Activated T-helper 1 cell treated with anti-CD3 and anti-CD28 coated beads, Interleukin-12 subunit alpha, Interleukin-12 subunit beta, Interleukin-2, Interleukin-4 antibody, amounts not matched to agents 30 ng/mL and 10 ng/mL and 1 ng/mL, durations not matched to agents 14 hours and 24 hours and 36 hours (primary cell): ENCODE measurements at regions not wholly inside any gene's neighbourhood (a gene's known extent, or its start where the extent isn't known, plus 50 kb on each side); places are given as distances from the start of the nearest gene placed in this dataset.

ENCODE experiments used
- DNase-seq: peaks from one replicate; pipeline ENCODE4 v3.0.0; 2021; ENCODE audit warnings: low spot score
- H3K27ac Mint-ChIP-seq: one replicate; pipeline ENCODE4 v1.8.0; 2021; ENCODE audit warnings: mild to moderate bottlenecking, mixed read lengths
- H3K27me3 Mint-ChIP-seq: one replicate; pipeline ENCODE4 v1.8.0; 2022; ENCODE audit warnings: mild to moderate bottlenecking, moderate library complexity, mixed read lengths; ENCODE audit not compliant: insufficient read depth
- H3K36me3 Mint-ChIP-seq: one replicate; pipeline ENCODE4 v1.8.0; 2021; ENCODE audit warnings: low read depth, mixed read lengths
- H3K4me1 Mint-ChIP-seq: one replicate; pipeline ENCODE4 v1.8.0; 2021; ENCODE audit warnings: low read depth, mixed read lengths
- H3K4me3 Mint-ChIP-seq: one replicate; pipeline ENCODE4 v1.8.0; 2021; ENCODE audit warnings: mild to moderate bottlenecking, moderate library complexity, mixed read lengths
- H3K9me3 Mint-ChIP-seq: one replicate; pipeline ENCODE4 v1.8.0; 2021; ENCODE audit warnings: mixed read lengths
- intact Hi-C: fragments of 100-400 bp; cut with micrococcal nuclease; formaldehyde crosslinking; loops from one replicate; pipeline ENCODE4 v1.15.1; 2024

DNA sequence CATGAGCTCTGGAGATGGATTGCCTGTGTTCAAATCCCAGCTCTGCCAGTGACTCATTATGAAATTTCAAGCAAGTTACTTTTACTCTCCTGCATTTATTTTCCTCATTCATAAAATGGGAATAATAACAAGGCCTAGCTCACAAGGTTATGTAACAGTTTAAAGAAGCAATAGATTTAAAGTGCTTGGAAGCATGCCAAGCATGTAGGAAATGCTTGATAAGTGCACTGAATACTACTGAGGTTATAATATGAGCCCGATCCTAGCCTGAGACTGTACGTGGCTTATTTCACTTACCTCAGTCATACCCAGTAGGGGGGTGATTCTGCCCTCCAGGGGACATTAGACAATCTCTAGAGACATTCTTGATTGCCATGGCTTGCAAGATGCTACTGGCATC lies 734.1 kb upstream of the WWC1 start:
- Mint-ChIP-seq H3K36me3 (no peaks in the 10 kb centered on the region), H3K9me3 (no peaks in the 10 kb centered on the region), H3K4me3 (no peak overlapping the region), H3K27me3 (no peaks in the 10 kb centered on the region), H3K4me1 (no peaks in the 10 kb centered on the region), H3K27ac (no peak overlapping the region)
- no peak for DNase-seq
- intact Hi-C loops: no loop called here

DNA sequence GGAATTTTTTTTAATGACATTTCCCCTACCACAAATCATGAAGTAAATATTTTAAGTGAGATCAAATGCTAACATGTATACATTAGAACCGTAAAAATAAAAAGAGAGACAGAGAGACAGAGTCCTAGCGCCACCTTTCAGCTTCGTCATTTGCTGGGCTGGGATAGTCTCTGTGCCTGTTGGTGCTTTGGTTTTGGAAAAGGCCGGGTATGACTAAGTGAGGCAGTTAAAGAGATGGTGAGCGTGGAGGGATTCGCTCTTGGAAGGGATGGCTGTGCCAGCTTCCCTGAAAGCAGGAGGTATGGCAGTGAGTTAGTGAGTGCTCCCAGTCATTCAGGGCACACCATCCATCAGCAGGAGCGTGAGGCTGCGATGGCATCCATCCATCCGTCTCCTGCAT lies 729.6 kb upstream of the WWC1 start:
- Mint-ChIP-seq H3K9me3 (no peaks in the 10 kb centered on the region), H3K4me1 (no peaks in the 10 kb centered on the region), H3K36me3 (no peaks in the 10 kb centered on the region), H3K27ac (no peak overlapping the region), H3K27me3 (no peaks in the 10 kb centered on the region), H3K4me3 (no peak overlapping the region)
- intact Hi-C loops: no loop called here
- DNase-seq: no peak

DNA sequence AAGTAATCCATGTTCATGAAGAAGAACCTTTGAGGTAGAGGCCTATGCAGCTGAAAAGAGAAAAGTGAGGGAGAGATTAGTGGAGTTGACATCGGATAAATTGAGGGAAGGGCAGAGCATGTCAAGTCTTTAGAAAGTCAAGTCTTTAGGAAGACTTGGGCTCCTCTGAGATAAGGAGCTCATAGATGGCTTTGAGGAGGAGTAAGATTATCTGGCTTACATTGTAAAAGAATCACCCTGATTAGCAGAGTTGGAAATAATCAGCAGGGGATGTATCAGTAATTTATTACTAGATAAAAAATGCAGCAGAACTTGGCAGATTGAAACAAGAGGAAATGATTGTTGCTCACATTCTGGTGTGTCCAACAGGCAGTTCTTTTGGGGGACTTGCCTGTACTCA lies 727.2 kb upstream of the WWC1 start:
- no peak for DNase-seq
- no peaks in the 10 kb centered on the region for H3K9me3 Mint-ChIP-seq
- no peaks in the 10 kb centered on the region for H3K27me3 Mint-ChIP-seq
- H3K4me3 Mint-ChIP-seq: no peak overlapping the region
- no peaks in the 10 kb centered on the region for H3K36me3 Mint-ChIP-seq
- no peaks in the 10 kb centered on the region for H3K4me1 Mint-ChIP-seq
- intact Hi-C loops: no loop called here
- no peak overlapping the region for H3K27ac Mint-ChIP-seq

DNA sequence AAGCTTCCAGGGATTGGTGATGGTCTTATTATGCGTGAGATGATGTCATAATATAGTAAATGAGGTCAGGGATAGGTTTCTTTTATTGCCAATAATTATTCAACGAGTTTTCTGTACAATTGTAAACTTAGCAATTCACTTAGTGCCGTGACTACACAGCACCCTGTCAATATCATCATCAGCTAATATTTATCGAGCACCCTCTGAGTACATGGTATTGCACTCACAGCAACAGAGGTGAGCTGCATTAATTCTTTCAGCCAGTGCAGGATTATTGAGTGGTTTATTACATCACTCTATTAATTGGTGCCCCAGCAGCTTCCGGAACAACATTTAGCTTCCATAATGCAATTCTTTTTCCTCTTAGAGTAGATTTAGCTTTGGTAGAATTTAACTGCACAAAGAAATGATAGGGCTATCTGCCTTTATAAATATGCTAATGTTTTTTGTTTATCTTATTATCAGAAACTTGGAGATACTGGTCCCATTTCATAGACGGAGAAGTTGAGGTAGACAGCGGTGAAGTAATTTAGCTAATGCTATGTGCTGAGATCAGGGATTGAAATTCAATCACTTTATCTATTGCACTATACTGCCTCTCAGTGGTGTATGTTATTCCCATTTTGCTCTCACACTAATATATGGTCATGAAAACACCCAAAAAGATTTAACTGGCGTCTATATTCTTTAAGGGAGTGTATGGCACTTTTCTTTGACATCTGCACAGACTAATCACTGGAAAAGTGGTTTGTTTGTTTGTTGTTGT lies 726.1 kb upstream of the WWC1 start:
- intact Hi-C loops: no loop called here
- Mint-ChIP-seq H3K36me3 (no peaks in the 10 kb centered on the region), H3K27ac (no peak overlapping the region), H3K4me1 (no peaks in the 10 kb centered on the region), H3K9me3 (no peaks in the 10 kb centered on the region), H3K27me3 (no peaks in the 10 kb centered on the region), H3K4me3 (no peak overlapping the region)
- DNase-seq: no peak

DNA sequence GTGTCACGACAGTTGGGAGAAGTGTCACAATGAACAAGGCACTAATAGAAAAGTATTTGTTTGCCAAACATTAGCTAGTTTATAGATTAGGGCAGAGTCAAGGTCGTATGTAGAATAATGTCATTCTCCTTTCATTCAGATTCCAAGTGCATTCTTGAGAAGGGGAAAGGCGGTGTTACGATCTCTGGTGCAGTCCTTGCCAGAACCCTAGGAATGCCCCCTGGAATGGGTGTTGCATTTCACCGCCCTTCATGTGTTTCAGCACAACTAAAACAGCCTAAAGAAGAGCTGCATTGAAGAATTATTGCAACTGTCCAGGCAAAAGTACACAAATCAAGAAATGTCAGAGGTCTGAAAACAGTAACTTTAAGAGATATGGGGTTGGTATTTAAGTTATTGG lies 721.0 kb upstream of the WWC1 start:
- Mint-ChIP-seq H3K36me3 (no peaks in the 10 kb centered on the region), H3K4me1 (no peaks in the 10 kb centered on the region), H3K27me3 (peaks cover 6% of the 10 kb centered on the region), H3K4me3 (no peak overlapping the region), H3K27ac (no peak overlapping the region), H3K9me3 (no peaks in the 10 kb centered on the region)
- intact Hi-C loops: no loop called here
- no peak for DNase-seq

DNA sequence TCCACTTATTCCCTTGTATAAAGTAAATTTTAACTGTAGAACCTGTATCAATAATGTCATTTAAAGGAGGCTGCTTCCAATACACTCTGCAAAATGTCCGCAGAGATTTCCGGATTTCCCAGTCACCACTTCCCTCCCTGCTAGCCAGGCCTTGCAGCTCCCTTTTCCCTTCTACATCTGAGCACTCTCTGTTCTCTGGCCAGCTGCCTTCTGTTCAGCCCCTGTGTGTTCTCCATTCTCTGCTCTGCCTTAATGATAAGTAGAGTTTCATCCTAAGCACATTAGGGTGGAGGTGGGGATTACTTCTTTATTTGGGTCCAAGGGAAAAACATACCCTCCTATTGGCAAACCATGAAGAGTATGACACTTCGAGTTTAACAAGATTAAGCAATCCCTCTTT lies 719.6 kb upstream of the WWC1 start:
- Mint-ChIP-seq H3K9me3 (no peaks in the 10 kb centered on the region), H3K4me1 (no peaks in the 10 kb centered on the region), H3K27ac (no peak overlapping the region), H3K36me3 (no peaks in the 10 kb centered on the region), H3K4me3 (no peak overlapping the region), H3K27me3 (peaks cover 9% of the 10 kb centered on the region)
- intact Hi-C loops: no loop called here
- DNase-seq: no peak

DNA sequence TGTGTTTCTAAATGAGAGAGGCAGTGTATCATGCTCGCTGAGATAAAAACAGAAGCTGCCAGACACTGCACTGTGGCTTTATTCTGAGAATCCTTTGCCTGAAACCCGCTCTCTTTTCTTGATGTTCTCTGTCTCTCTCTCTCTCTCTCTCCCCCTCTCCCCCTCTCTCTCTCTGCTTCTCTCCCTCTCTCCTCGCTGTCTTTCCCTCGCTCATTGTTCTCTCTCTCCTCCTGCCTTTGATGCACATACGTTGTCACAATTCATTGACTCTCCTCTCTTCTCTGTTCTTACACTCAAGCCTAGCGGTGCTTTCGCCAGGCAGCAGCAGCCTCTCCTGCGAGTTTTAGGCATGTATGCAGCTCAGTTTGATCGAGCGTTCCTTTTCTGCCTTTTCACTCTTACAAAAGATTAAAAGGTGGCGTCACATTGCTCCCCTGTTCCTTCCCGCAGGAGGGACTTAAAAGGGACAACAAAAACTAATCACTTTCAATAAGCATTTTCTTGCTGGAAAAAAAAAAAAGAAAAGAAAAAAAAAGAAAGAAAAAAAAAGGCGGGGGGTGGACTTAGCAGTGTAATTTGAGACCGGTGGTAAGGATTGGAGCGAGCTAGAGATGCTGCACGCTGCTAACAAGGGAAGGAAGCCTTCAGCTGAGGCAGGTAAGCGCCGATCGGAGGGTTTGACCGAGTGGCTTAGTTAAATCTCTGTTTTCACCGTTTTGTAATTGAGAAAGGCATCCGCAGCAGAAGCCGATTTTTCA lies 717.9 kb upstream of the WWC1 start:
- no peak overlapping the region for H3K27ac Mint-ChIP-seq
- H3K27me3 Mint-ChIP-seq: peaks cover 9% of the 10 kb centered on the region
- intact Hi-C loops: no loop called here
- no peaks in the 10 kb centered on the region for H3K9me3 Mint-ChIP-seq
- H3K36me3 Mint-ChIP-seq: no peaks in the 10 kb centered on the region
- no peak for DNase-seq
- H3K4me1 Mint-ChIP-seq: no peaks in the 10 kb centered on the region
- no peak overlapping the region for H3K4me3 Mint-ChIP-seq

DNA sequence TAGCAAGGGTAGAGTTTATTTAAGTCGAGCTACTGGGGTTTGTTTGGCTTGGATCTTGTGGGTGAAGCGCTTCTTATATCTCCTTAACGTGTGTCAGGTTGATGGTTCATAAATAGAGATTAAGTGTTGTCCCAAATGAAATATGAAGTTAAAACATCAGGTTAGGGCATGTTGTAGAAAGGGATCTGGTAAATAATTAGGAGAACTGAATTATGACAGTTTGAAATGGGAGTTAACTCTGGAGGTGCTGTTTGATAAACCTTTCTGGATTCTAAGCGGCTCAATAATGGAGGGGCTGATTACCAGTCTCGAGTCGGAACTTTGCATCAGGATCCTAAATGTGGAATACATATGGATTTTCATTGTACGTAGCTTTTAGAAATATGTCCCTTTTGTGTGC lies 717.0 kb upstream of the WWC1 start:
- Mint-ChIP-seq H3K9me3 (no peaks in the 10 kb centered on the region), H3K27me3 (peaks cover 9% of the 10 kb centered on the region), H3K4me1 (no peaks in the 10 kb centered on the region), H3K36me3 (no peaks in the 10 kb centered on the region), H3K27ac (no peak overlapping the region), H3K4me3 (no peak overlapping the region)
- DNase-seq: no peak
- intact Hi-C loops: no loop called here

DNA sequence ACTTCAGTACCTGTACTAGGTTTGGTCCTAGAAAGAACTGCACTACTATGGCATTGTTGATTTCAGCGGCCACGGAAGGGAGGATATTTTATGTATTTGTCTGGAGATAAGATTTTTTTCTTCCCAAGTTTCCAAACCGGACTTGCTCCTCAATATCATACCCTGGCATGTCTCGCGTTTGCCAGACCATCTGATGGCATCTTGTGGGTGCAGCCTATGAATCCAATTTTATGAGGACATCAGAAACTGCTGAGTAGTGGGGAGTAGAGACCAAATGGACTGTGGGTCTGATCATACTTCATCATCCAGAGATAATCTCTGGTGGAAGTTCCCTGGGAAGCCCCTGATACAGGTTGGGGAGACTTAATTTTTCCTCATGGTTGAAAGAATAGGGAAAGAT lies 716.1 kb upstream of the WWC1 start:
- Mint-ChIP-seq H3K4me3 (no peak overlapping the region), H3K27me3 (peaks cover 9% of the 10 kb centered on the region), H3K27ac (no peak overlapping the region), H3K9me3 (no peaks in the 10 kb centered on the region), H3K4me1 (no peaks in the 10 kb centered on the region), H3K36me3 (no peaks in the 10 kb centered on the region)
- intact Hi-C loops: no loop called here
- no peak for DNase-seq

DNA sequence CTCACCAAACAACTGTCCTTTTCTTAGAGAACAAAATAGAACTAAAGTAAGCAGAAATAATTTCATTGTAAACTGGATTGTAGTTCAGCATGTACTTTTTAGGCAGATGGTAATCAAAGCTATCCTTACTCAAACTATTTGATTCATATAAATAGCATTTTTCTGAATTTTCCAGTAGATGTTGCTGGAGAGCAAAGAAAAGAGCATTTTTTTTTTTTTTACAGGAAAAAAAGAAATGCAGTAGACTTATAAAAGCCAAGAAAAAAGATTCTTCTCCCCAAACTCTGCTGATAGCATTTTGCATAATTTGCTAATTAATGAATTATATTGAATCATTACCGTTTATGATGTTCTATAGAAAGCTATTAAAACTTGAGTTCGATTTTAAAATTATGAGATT lies 715.3 kb upstream of the WWC1 start:
- intact Hi-C loops: no loop called here
- no peak overlapping the region for H3K27ac Mint-ChIP-seq
- no peaks in the 10 kb centered on the region for H3K4me1 Mint-ChIP-seq
- H3K36me3 Mint-ChIP-seq: no peaks in the 10 kb centered on the region
- no peak overlapping the region for H3K4me3 Mint-ChIP-seq
- no peak for DNase-seq
- H3K27me3 Mint-ChIP-seq: peaks cover 9% of the 10 kb centered on the region
- no peaks in the 10 kb centered on the region for H3K9me3 Mint-ChIP-seq

DNA sequence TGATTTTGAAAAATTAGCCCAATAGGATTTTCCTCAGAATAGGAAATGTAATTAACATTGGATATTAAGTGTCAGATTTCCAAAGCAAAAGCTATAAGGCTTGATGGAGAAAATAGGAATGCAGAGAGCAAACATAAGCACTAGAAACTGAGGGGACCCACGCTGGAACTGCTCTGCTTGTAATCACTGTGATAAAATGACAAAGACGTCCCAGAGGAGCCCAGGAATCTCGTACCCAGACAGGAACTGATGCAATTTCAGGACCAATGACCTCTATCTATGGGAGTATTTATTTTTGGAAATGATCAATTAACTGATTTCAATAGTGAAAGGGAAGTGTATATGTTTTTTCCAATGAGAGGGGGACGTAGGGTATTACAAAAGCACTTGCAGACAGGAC lies 714.5 kb upstream of the WWC1 start:
- Mint-ChIP-seq H3K27ac (no peak overlapping the region), H3K36me3 (no peaks in the 10 kb centered on the region), H3K27me3 (peaks cover 9% of the 10 kb centered on the region), H3K4me3 (no peak overlapping the region), H3K9me3 (no peaks in the 10 kb centered on the region), H3K4me1 (no peaks in the 10 kb centered on the region)
- intact Hi-C loops: no loop called here
- no peak for DNase-seq

DNA sequence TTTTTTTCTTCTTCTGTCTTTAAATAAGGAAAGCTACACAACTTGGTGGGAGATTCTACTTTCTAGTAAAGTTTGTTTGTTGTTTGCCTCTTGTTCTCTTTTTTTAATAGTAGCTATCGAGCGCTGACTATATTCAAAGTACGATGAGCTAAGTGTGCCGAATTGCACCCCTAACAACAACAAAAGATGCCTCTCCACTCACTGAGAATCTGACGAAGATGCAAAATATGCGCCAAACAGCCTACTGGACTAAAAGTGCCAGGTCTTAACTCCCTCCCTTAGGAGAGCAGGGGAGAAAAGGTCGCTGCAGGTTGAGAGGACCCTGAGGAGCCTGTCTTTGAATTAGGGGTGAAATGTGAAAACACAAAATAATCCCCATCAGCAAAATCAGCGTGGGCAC lies 713.8 kb upstream of the WWC1 start:
- H3K27me3 Mint-ChIP-seq: peaks cover 9% of the 10 kb centered on the region
- H3K36me3 Mint-ChIP-seq: no peaks in the 10 kb centered on the region
- DNase-seq: no peak
- intact Hi-C loops: no loop called here
- no peak overlapping the region for H3K4me3 Mint-ChIP-seq
- no peaks in the 10 kb centered on the region for H3K4me1 Mint-ChIP-seq
- no peaks in the 10 kb centered on the region for H3K9me3 Mint-ChIP-seq
- no peak overlapping the region for H3K27ac Mint-ChIP-seq

DNA sequence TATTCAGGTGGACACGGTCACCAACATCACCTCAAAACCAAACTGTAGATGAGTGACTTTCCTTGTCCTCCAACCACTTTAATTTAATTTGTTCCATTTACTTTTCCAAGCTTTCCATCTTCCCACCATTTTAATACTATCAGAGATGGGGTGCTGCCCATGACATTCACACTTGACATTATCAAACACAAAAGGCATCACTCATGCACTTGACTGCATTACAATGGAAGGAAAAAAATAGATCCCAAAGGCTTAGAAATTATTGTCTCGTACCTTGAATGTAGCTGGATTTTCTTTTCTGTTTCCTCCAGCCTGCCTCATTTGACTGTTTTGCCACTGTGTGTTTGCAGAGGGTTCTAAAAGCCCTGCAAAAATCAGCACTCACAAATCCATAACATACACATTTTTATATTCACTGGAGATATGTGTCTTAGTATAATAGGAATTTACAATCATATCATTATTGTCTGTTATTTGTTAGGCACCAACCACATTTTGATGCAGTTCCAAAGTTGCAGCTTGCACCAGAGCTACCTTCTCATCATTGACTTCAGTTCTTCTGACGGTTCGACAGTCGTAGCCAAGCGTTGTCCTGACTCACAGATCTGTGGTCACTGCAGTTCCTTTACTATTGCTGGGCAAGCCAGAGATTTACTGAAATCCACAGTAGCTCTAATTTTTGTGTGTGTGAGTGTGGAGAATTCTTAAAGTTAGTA lies 712.3 kb upstream of the WWC1 start:
- Mint-ChIP-seq H3K4me3 (no peak overlapping the region), H3K27me3 (peaks cover 4% of the 10 kb centered on the region), H3K27ac (no peak overlapping the region), H3K4me1 (no peaks in the 10 kb centered on the region), H3K9me3 (no peaks in the 10 kb centered on the region), H3K36me3 (no peaks in the 10 kb centered on the region)
- intact Hi-C loops: no loop called here
- no peak for DNase-seq
